ENCODE measurements at regions not wholly inside any gene's neighbourhood (a gene's known extent, or its start where the extent isn't known, plus 50 kb on each side); places are given as distances from the start of the nearest gene placed in this dataset.

DNA sequence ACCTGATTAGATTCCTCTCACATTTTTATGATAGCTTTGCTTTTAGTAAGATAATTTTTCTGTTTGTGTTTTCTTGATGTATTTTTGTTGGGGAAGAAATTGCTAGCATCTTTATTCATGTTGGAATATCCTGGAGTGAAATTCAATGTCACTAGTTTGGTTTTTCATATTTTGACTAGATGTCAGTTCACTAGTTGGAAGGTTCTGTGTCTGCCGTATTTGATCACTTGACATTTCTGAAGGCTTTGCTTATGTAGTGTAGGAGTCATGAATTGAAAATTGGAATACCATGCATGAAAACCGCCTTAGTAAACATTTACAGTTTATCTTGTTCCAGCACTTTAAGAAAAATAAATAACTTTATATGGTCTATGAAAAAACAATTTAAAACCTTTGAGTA lies 348.4 kb downstream of the AASDHPPT start:
- H2AFZ ChIP-seq (ENCODE audit: low read length) = no peak overlapping the region
- H4K5ac ChIP-seq (ENCODE audit: insufficient read length, low read depth, low read length) = no peak overlapping the region
- H3K9ac ChIP-seq (ENCODE audit: extremely low read depth, insufficient read length, low read length) = no peak overlapping the region
- H2BK5ac ChIP-seq (ENCODE audit: insufficient read length, low read length) = no peak overlapping the region
- no peaks in the 10 kb centered on the region for H3K23me2 ChIP-seq (ENCODE audit: insufficient read length, low read depth, low read length, poor library complexity, severe bottlenecking)
- H2BK12ac ChIP-seq (ENCODE audit: insufficient read length, low read depth, low read length) = no peak overlapping the region
- Mint-ChIP-seq H3K9me3 (no peaks in the 10 kb centered on the region), H3K4me1 (peaks cover 4 to 8% of the 10 kb centered on the region in 2 experiments; a peak in 3 of 4 replicates), H3K4me3 (no peak overlapping the region), H3K36me3 (ENCODE audit: insufficient read depth in 1 of 3, low read depth in 3 of 3) (no peaks in the 10 kb centered on the region), H3K27me3 (ENCODE audit: low read depth) (no peaks in the 10 kb centered on the region), H3K27ac (no peak overlapping the region)
- H2BK15ac ChIP-seq (ENCODE audit: low read depth, low read length) = no peak overlapping the region
- H2BK20ac ChIP-seq (ENCODE audit: low read depth, low read length, poor library complexity, severe bottlenecking) = no peak overlapping the region
- no peak overlapping the region for H3K23ac ChIP-seq (ENCODE audit: insufficient read length, low read depth, low read length)
- no peak overlapping the region for H4K91ac ChIP-seq (ENCODE audit: insufficient read length, low read depth, low read length)
- no peak overlapping the region for H2AK5ac ChIP-seq (ENCODE audit: insufficient read length, low read length)
- H3K79me2 ChIP-seq (ENCODE audit: insufficient read depth, low read length) = no peaks in the 10 kb centered on the region
- H3K4me2 ChIP-seq (ENCODE audit: insufficient read depth, insufficient read length, low read length) = no peak overlapping the region
- H3K9me3 ChIP-seq (ENCODE audit: control insufficient read depth, low read depth, low read length) = no peaks in the 10 kb centered on the region
- TF ChIP-seq, protein P1, sequence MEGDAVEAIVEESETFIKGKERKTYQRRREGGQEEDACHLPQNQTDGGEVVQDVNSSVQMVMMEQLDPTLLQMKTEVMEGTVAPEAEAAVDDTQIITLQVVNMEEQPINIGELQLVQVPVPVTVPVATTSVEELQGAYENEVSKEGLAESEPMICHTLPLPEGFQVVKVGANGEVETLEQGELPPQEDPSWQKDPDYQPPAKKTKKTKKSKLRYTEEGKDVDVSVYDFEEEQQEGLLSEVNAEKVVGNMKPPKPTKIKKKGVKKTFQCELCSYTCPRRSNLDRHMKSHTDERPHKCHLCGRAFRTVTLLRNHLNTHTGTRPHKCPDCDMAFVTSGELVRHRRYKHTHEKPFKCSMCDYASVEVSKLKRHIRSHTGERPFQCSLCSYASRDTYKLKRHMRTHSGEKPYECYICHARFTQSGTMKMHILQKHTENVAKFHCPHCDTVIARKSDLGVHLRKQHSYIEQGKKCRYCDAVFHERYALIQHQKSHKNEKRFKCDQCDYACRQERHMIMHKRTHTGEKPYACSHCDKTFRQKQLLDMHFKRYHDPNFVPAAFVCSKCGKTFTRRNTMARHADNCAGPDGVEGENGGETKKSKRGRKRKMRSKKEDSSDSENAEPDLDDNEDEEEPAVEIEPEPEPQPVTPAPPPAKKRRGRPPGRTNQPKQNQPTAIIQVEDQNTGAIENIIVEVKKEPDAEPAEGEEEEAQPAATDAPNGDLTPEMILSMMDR (conservative IDR thresholded peaks at IDR 0.05) = no peak
- H3K27me3 ChIP-seq (ENCODE audit: insufficient read depth, low read length) = no peaks in the 10 kb centered on the region
- no peak overlapping the region for H3K18ac ChIP-seq (ENCODE audit: insufficient read length, low read depth, low read length)
- H3K14ac ChIP-seq (ENCODE audit: insufficient read depth, low read length) = no peak overlapping the region
- no peaks in the 10 kb centered on the region for H3K79me1 ChIP-seq (ENCODE audit: insufficient read depth, low read depth, low read length, poor library complexity, severe bottlenecking)
- H3T11ph ChIP-seq (ENCODE audit: low read length) = no peak overlapping the region
- H3K4ac ChIP-seq (ENCODE audit: low read depth, low read length) = no peak overlapping the region
- no peak overlapping the region for H4K8ac ChIP-seq (replicated peaks; ENCODE audit: insufficient read length, low read depth, low read length)
- DNase-seq = no peak
- no CpG with 5 or more reads among the region's 2 CpGs for WGBS (ENCODE audit: extremely low coverage, insufficient read length, low lambda C conversion rate)
- H3K4me1 ChIP-seq (ENCODE audit: insufficient read depth, low read length) = no peaks in the 10 kb centered on the region; the same call in 1 of the 2 replicates
- no peak overlapping the region for H3K27ac ChIP-seq (ENCODE audit: insufficient read length, low read depth, low read length)
- H4K20me1 ChIP-seq (ENCODE audit: control insufficient read depth, insufficient read depth, insufficient read length) = no peaks in the 10 kb centered on the region
- H3K56ac ChIP-seq (ENCODE audit: insufficient read length, low read depth, low read length) = no peak overlapping the region
- H2BK120ac ChIP-seq (ENCODE audit: low read depth, low read length, poor library complexity, severe bottlenecking) = no peak overlapping the region

Data from H9 (cell line).